ENCODE measurements at regions not wholly inside any gene's neighbourhood (a gene's known extent, or its start where the extent isn't known, plus 50 kb on each side); places are given as distances from the start of the nearest gene placed in this dataset.
A peak's percentile ranks its signal among the peaks of the same experiment; 100 is the strongest.

DNA sequence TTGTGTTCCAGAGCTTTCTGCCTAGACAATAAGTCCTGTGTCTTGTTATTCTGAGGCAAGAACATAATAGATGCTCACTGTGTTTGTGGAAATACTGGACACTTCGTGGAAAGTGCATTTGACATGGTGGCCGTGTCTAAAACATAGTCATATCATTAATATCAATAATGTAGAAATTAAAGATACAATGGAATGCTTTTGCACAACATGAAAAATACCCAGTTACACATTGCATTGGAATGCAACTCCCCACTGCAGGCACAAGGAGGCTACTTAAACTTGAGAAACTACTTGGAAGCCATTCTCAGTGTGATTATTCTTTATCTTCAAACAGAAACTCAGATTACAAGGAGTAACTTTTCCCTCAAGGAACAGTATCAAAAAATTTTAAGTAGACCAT, 145.3 kb upstream of the ZNF462 start:
- peaks cover 0 to 9% (median 0%) of the 10 kb centered on the region in 7 donors for H3K9me3 Mint-ChIP-seq
- ATAC-seq (ENCODE audit: low read depth in 2 of 2), result no peak
- H3K4me1 Mint-ChIP-seq, result no peaks in the 10 kb centered on the region
- no peaks in the 10 kb centered on the region for H3K36me3 Mint-ChIP-seq
- no peak overlapping the region for H3K4me3 Mint-ChIP-seq
- peaks cover 0 to 4% (median 0%) of the 10 kb centered on the region in 3 donors for H3K27me3 Mint-ChIP-seq
- DNase-seq, result no peak
- no peak overlapping the region for H3K27ac Mint-ChIP-seq

DNA sequence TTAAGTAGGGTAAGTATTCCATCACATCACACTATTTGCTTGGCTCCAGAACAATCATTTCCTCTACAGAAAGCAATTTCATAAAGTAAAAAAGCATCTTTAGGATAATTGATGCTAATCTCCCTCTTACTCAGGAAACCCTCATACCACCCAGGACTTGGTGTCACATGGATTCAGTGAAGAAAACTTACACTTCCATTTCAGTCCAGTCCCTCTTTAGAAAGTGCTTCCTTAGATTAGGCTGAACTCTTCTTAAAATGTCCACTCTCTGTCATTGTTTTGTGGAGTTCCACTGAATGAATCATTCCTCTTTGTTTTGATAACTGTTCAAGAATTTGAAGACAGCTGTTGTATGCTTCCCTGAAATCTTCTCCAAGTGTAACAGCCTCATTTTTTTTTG, 144.0 kb upstream of the ZNF462 start:
- H3K4me1 Mint-ChIP-seq, result no peaks in the 10 kb centered on the region
- DNase-seq (no peak), ATAC-seq (ENCODE audit: low read depth in 2 of 2) (no peak)
- H3K36me3 Mint-ChIP-seq, result no peaks in the 10 kb centered on the region
- H3K27ac Mint-ChIP-seq, result no peak overlapping the region
- no peak overlapping the region for H3K4me3 Mint-ChIP-seq
- H3K9me3 Mint-ChIP-seq, result peaks cover 0 to 9% (median 0%) of the 10 kb centered on the region in 7 donors
- H3K27me3 Mint-ChIP-seq, result peaks cover 0 to 7% (median 0%) of the 10 kb centered on the region in 3 donors

DNA sequence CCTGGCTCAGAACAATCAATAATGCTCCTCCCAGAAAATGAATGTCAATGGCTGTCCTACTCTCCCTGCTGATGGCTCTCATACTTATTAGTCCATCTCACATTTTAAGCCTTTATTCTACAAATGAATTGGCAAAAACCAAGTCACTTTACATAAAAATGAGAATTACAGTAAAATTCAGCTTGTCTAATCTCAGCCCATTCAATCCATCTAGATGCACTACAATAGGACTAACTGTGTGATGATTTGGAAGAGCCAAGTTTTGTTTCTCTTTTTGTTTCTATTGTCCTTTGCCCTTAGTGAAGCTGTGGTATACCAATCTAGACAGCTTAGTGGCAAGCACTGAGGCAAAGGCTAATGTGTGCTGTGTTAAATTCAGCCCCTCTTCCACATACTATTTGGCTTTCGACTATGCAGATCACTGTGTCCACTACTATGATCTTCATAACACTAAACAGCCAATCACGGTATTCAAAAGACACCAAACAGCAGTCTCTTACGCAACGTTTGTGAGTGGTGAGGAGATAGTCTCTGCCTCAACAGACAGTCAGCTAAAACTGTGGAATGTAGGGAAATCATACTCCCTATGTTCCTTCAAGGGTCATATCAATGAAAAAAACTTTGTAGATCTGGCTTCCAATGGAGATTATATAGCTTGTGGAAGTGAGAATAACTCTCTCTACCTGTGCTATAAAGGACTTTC, 140.8 kb upstream of the ZNF462 start:
- ATAC-seq (ENCODE audit: low read depth in 2 of 2), result no peak
- Mint-ChIP-seq H3K27me3 (peaks cover 0 to 11% (median 0%) of the 10 kb centered on the region in 3 donors), H3K36me3 (no peaks in the 10 kb centered on the region), H3K27ac (no peak overlapping the region), H3K4me1 (no peaks in the 10 kb centered on the region), H3K4me3 (no peak overlapping the region), H3K9me3 (peaks cover 0 to 9% (median 0%) of the 10 kb centered on the region in 7 donors)
- no peak for DNase-seq

DNA sequence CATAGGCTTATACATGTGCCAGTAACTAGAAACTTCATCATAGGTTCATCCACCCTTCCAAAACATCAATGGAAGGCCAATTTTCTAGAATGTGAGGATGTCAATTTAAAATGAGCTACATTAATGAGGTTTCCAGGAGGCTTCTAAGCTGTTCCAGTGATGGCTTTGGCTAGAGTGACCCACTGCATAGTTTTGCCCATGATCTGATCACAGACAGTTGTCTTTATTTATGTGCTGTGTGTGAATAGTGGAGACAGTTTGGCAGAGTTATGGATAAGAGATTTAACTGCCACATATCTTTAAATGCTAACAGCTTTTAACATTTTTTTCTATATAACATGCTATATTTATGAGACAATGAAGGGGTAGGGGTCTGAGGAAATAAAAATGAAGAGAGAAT, 139.0 kb upstream of the ZNF462 start:
- no peak overlapping the region for H3K4me3 Mint-ChIP-seq
- DNase-seq, result no peak
- H3K27ac Mint-ChIP-seq, result no peak overlapping the region
- H3K4me1 Mint-ChIP-seq, result no peaks in the 10 kb centered on the region
- peaks cover 0 to 11% (median 0%) of the 10 kb centered on the region in 3 donors for H3K27me3 Mint-ChIP-seq
- H3K9me3 Mint-ChIP-seq, result peaks cover 0 to 9% (median 0%) of the 10 kb centered on the region in 7 donors
- H3K36me3 Mint-ChIP-seq, result no peaks in the 10 kb centered on the region
- no peak for ATAC-seq (ENCODE audit: low read depth in 2 of 2)

DNA sequence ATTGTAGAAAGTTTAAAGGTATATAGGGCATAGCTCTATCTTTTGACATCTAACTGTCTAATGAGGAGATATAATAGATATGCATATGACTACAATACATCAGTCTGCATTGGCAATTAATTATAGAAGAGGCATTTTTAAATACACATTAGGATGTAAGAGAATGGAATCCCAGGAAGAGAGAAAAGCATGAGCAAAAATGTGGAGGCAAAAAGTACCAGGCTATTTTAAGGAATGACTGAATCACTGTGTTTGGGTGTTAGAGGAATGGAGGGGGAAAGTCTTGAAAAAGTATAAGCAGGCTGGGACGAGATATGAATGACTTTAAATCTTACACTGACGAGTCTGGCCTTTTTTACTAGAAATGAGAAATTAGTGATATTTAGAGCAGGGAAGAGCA, 138.4 kb upstream of the ZNF462 start:
- Mint-ChIP-seq H3K9me3 (peaks cover 0 to 5% (median 0%) of the 10 kb centered on the region in 7 donors), H3K27me3 (peaks cover 0 to 11% (median 0%) of the 10 kb centered on the region in 3 donors), H3K4me1 (no peaks in the 10 kb centered on the region), H3K27ac (no peak overlapping the region), H3K4me3 (no peak overlapping the region), H3K36me3 (no peaks in the 10 kb centered on the region)
- DNase-seq, result no peak
- ATAC-seq (ENCODE audit: low read depth in 2 of 2), result no peak

DNA sequence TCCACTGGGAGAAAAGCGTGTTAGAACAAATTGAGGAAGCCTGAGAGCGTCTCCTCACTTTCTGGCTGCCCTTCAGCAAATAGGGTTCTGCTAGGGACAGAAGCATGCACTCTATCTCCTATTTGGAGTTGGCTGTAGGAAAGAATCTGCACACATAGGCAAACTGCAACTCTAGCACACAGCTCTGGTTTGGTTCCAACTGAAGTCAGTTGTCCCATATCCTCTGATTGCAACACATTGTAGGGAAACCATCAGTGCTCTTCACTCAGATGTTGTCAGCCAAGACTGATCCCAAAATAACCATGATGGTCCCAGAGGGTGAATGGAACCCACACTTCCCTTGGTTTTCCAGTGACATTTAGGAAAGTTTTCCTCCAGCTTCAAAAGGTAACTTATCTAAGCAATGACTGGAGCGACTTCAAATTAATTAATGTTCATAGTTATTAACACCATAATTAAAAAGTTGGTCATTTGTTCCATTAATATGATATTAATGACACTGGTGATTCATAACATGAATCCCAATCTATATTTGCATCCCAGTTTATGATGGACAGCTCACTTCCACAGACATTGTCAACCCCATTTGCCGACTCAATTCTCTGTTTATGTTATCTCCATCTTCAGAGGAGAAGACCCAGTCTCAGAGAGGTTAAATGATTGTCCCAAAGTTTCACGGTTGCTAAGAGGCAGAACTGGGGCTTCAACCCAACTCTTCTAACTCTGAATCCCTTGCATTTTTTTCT, 136.7 kb upstream of the ZNF462 start:
- Mint-ChIP-seq H3K4me1 (no peaks in the 10 kb centered on the region), H3K27ac (no peak overlapping the region), H3K9me3 (peaks cover 0 to 4% (median 0%) of the 10 kb centered on the region in 7 donors), H3K4me3 (no peak overlapping the region), H3K27me3 (peaks cover 0 to 19% (median 0%) of the 10 kb centered on the region in 3 donors), H3K36me3 (no peaks in the 10 kb centered on the region)
- DNase-seq (no peak), ATAC-seq (ENCODE audit: low read depth in 2 of 2) (no peak)

DNA sequence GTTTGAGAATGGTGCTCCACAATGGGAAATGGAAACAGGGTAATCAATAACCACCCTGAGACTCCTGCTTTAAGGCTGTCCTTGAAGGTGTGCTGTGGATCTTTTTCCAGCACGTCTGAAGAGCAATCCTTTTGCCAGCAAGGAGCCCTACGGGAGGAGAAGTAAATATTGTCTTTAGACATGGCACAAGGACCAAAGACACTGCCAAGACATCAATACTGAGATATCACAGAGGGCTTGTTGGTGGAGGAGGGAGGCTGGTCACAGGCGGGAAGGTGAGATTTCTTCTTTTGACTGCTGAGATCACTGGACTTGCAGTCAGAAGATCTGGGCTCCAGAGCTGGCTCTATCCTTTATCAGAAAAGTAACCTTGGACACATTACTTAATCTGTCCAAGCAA, 135.0 kb upstream of the ZNF462 start:
- no peak for ATAC-seq (ENCODE audit: low read depth in 2 of 2)

DNA sequence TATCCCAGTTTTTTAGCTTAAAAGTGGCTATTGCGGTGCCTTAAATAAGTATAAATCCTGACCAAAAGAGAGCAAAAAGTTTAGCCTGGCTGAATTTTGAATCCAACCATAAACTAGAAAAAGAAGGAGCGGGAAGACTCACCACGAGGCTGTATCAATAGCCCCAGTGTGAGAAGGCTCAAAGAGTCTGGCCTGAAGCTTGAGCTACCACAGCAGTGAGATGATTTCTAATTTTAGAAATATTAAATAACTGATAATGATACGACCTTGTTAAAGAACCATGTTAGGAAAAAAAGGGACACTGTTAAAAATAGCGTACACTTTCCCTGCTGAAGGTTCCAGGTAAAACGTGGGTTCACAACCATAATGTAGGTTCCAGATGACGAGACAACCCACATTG, 134.1 kb upstream of the ZNF462 start:
- ATAC-seq (ENCODE audit: low read depth in 2 of 2) (no peak), DNase-seq (no peak)
- Mint-ChIP-seq H3K36me3 (no peaks in the 10 kb centered on the region), H3K9me3 (no peaks in the 10 kb centered on the region), H3K4me3 (no peak overlapping the region), H3K4me1 (no peaks in the 10 kb centered on the region), H3K27ac (no peak overlapping the region), H3K27me3 (peaks cover 0 to 11% (median 0%) of the 10 kb centered on the region in 3 donors)

More for the DNA sequence above, 135.0 kb upstream of the ZNF462 start:
- no peaks in the 10 kb centered on the region for H3K4me1 Mint-ChIP-seq
- H3K9me3 Mint-ChIP-seq, result no peaks in the 10 kb centered on the region
- no peak overlapping the region for H3K4me3 Mint-ChIP-seq
- DNase-seq, result no peak
- H3K27me3 Mint-ChIP-seq, result peaks cover 0 to 15% (median 0%) of the 10 kb centered on the region in 3 donors
- no peaks in the 10 kb centered on the region for H3K36me3 Mint-ChIP-seq
- peak overlapping the region in 1 of 6 donors; percentile 2 for H3K27ac Mint-ChIP-seq

DNA sequence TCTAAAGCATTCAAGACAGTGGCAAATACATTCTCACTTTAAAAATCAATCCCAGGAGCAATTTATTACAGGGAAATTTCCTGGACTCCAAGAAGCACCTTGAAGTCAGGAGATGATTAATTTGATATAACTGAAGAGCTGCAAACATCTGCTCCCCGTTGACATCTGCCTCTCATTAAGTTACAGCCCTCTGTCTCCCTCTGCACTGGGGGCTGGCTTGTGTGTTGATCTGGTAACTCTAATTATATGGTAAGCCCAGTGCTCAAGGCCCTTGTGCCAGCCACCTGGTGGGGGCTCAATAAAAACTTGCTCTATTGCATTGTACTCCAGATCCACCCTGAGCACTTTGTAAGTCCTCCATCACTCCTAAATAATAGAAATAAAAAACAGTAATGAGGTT, 131.1 kb upstream of the ZNF462 start:
- Mint-ChIP-seq H3K4me1 (no peaks in the 10 kb centered on the region), H3K27ac (no peak overlapping the region), H3K27me3 (peaks cover 0 to 13% (median 0%) of the 10 kb centered on the region in 3 donors), H3K4me3 (no peak overlapping the region), H3K36me3 (no peaks in the 10 kb centered on the region), H3K9me3 (peaks cover 0 to 4% (median 0%) of the 10 kb centered on the region in 7 donors)
- no peak for ATAC-seq (ENCODE audit: low read depth in 2 of 2)
- no peak for DNase-seq

DNA sequence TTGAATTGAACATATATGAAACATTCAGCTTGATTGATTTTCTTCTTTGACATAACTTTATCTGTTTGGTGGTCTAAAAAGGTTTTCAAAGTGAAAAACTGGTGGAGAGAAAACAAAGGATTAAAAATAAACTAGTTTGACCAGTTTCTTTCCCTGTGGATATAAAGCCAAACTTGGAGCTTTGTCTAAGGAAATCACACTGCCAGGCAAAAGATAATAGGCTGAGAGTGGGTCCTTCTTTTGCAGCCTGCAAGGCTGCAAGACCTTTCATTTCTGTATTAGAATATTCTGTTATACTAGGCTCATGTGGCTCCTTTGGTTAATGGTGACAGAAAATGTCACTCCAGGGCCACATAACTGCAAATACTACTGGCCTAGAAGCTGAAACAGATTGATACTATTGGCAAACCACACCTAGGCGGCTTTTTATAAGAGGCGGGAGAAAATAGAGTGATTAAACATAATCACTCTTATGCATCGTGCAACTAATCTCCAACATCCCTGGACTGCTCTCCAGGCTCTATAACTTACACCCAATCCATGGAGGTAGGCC, 129.1 kb upstream of the ZNF462 start:
- H3K4me3 Mint-ChIP-seq, result no peak overlapping the region
- DNase-seq (no peak), ATAC-seq (ENCODE audit: low read depth in 2 of 2) (no peak)
- H3K27me3 Mint-ChIP-seq, result peaks cover 0 to 13% (median 0%) of the 10 kb centered on the region in 3 donors
- H3K4me1 Mint-ChIP-seq, result no peaks in the 10 kb centered on the region
- no peak overlapping the region for H3K27ac Mint-ChIP-seq
- no peaks in the 10 kb centered on the region for H3K36me3 Mint-ChIP-seq
- H3K9me3 Mint-ChIP-seq, result peaks cover 0 to 4% (median 0%) of the 10 kb centered on the region in 7 donors

DNA sequence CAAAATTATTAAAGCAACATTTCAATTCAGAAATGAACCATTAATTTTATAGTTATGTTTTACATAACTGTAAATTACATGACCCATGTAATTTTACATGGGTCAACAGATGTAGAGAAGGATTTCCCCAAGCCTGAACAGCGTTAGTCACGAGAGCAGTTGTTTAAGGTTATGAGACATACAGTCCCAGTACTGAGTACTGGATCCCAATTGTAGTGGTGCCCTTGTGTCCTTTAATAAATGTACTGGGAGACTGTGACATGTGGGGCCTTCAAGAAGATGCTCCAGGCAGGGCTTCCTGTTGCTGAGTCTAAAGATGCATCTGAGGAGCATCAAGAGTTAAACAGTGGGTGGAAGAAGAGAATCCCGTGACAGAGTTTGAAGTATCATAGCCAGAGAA, 125.5 kb upstream of the ZNF462 start:
- Mint-ChIP-seq H3K4me3 (no peak overlapping the region), H3K36me3 (no peaks in the 10 kb centered on the region), H3K4me1 (no peaks in the 10 kb centered on the region), H3K9me3 (peaks cover 0 to 4% (median 0%) of the 10 kb centered on the region in 7 donors), H3K27ac (no peak overlapping the region), H3K27me3 (peaks cover 0 to 11% (median 0%) of the 10 kb centered on the region in 3 donors)
- DNase-seq (no peak), ATAC-seq (ENCODE audit: low read depth in 2 of 2) (no peak)

DNA sequence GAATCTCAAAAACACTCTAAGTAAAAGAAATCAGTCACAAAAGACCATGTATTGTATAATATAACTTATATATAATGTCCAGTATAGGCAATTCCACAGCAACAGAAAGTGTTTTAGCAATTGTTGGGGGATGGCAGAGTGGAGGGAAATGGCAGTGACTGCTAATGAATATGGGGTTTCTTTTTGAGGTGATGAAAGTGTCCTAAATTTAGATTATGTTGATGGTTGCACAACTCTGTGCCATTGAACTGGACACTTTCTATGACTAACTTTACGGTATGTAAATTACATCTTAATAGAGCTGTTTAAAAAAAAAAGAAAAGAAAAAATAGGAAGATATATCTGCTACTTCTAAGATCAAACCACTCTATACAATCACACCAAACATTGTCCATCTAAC, 124.9 kb upstream of the ZNF462 start:
- Mint-ChIP-seq H3K27me3 (peaks cover 0 to 11% (median 0%) of the 10 kb centered on the region in 3 donors), H3K27ac (no peak overlapping the region), H3K4me3 (no peak overlapping the region), H3K4me1 (no peaks in the 10 kb centered on the region), H3K9me3 (peaks cover 0 to 4% (median 0%) of the 10 kb centered on the region in 7 donors), H3K36me3 (no peaks in the 10 kb centered on the region)
- no peak for ATAC-seq (ENCODE audit: low read depth in 2 of 2)
- no peak for DNase-seq

DNA sequence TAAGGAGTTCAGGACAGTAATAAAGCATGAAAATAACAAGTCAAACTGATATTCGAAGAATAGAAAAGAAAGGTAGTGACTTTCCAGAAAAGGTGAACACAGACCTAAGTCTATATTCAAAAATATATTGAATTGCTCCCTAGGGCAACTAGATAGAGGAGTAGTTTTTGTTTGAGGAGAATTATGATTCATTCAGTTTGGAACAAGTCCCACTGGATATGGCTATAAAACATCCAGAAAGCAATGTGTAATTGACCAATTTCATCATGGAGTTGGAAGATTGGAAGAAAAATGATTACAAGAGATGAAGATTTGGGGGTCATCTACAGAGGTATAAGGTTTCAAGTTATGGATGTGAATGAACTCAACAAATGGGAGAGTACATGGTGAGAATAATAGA, 117.5 kb upstream of the ZNF462 start:
- Mint-ChIP-seq H3K4me3 (no peak overlapping the region), H3K4me1 (no peaks in the 10 kb centered on the region), H3K9me3 (peaks cover 0 to 5% (median 0%) of the 10 kb centered on the region in 7 donors), H3K27me3 (peaks cover 0 to 4% (median 0%) of the 10 kb centered on the region in 3 donors), H3K27ac (no peak overlapping the region), H3K36me3 (no peaks in the 10 kb centered on the region)
- ATAC-seq (ENCODE audit: low read depth in 2 of 2) (no peak), DNase-seq (no peak)

DNA sequence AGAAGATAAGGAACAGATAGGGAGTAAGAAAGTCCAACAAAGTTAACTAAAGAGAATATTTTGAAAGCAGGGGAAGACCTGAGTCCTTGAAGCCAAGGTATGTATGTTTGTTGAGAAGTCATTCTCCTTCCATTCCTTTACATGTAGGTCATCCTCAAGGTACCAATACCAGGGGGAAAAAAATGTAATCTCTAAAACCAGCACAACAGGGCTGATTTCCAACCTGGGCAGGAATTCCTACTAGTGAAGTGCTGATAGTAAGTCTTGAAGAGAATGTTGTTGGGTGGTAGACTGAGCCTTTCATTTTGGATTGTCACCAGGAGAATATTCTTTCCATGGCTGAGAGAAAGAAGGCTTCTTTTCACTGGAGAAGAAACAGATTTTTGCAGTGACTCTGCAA, 117.1 kb upstream of the ZNF462 start:
- H3K9me3 Mint-ChIP-seq, result peaks cover 0 to 5% (median 0%) of the 10 kb centered on the region in 7 donors
- no peak for DNase-seq
- H3K27ac Mint-ChIP-seq, result no peak overlapping the region

More for the DNA sequence above, 117.1 kb upstream of the ZNF462 start:
- Mint-ChIP-seq H3K27me3 (peaks cover 0 to under 1% (median 0%) of the 10 kb centered on the region in 3 donors), H3K36me3 (no peaks in the 10 kb centered on the region), H3K4me3 (no peak overlapping the region), H3K4me1 (no peaks in the 10 kb centered on the region)
- no peak for ATAC-seq (ENCODE audit: low read depth in 2 of 2)

All from naive B cell (primary cell).